ENCODE measurements at regions not wholly inside any gene's neighbourhood (a gene's known extent, or its start where the extent isn't known, plus 50 kb on each side); places are given as distances from the start of the nearest gene placed in this dataset.

- TF ChIP-seq EP300 (IDR thresholded peaks at IDR 0.05) (no peak), POLR2AphosphoS5 (IDR thresholded peaks at IDR 0.05) (no peak), POLR2A (IDR thresholded peaks at IDR 0.05) (no peak)
Observed at GRCh38 chr4:161160718-161161117, 1003.1 kb downstream of the FSTL5 start.
